HG02885 (cell line): ENCODE measurements at regions not wholly inside any gene's neighbourhood (a gene's known extent, or its start where the extent isn't known, plus 50 kb on each side); places are given as distances from the start of the nearest gene placed in this dataset.
"Not testable (repeated sequence)": the region's sequence is repeated elsewhere in the genome, so short reads cannot be mapped to it uniquely, and the experiment has no call there.

Experiments
- ATAC-seq: cut with Tn5 transposase; IDR thresholded peaks from one replicate; pipeline ENCODE4 v1.9.1; 2021; ENCODE audit warnings: mild to moderate bottlenecking; ENCODE audit not compliant: unreplicated experiment, poor library complexity

- ATAC-seq: not testable (repeated sequence)
These were observed 78.2 kb upstream of the RAB12 start for GRCh38 chr18:8531084-8531483.

- no peak for ATAC-seq
These were observed 73.0 kb upstream of the RAB12 start for GRCh38 chr18:8536231-8536630.

GRCh38 chr18:8536922-8537321 is 72.3 kb upstream of the RAB12 start:
- ATAC-seq: no peak

- ATAC-seq: no peak
These were observed 71.8 kb upstream of the RAB12 start for GRCh38 chr18:8537400-8537799.

GRCh38 chr18:8538935-8539334 is 70.3 kb upstream of the RAB12 start:
- ATAC-seq: no peak

- ATAC-seq: no peak
These were observed 62.6 kb upstream of the RAB12 start for GRCh38 chr18:8546677-8547076.

GRCh38 chr18:8548186-8548585 is 61.1 kb upstream of the RAB12 start:
- no peak for ATAC-seq

- ATAC-seq: no peak
These were observed 59.9 kb upstream of the RAB12 start for GRCh38 chr18:8549254-8549757.

GRCh38 chr18:8552151-8552550 is 57.1 kb upstream of the RAB12 start:
- no peak for ATAC-seq

GRCh38 chr18:8554354-8554753 is 54.9 kb upstream of the RAB12 start:
- no peak for ATAC-seq

- ATAC-seq: no peak
These were observed 52.8 kb upstream of the RAB12 start for GRCh38 chr18:8556424-8556823.
